ENCODE measurements at regions not wholly inside any gene's neighbourhood (a gene's known extent, or its start where the extent isn't known, plus 50 kb on each side); places are given as distances from the start of the nearest gene placed in this dataset.

GRCh38 chr3:25044762-25045710, 383.0 kb upstream of the RARB start:
- Histone ChIP-seq H3K36me3 (ENCODE audit: control insufficient read depth, insufficient read depth, low read length) (no peaks in the 10 kb centered on the region), H4K8ac (ENCODE audit: low read depth in 2 of 2, low read length in 2 of 2) (no peak overlapping the region), H2AK5ac (ENCODE audit: low read depth, low read length) (no peak overlapping the region), H3K4me2 (ENCODE audit: low read depth, low read length) (no peak overlapping the region), H3K27ac (ENCODE audit: insufficient read depth, low read length) (no peak overlapping the region), H2AK9ac (replicated peaks; ENCODE audit: low read depth, low read length, poor library complexity) (no peak overlapping the region), H3K18ac (ENCODE audit: low read depth, low read length) (no peak overlapping the region), H3K4me1 (ENCODE audit: control insufficient read depth, insufficient read depth, low read length) (no peaks in the 10 kb centered on the region), H3K14ac (replicated peaks; ENCODE audit: low read depth, low read length) (no peak overlapping the region), H2BK15ac (ENCODE audit: low read depth, low read length) (no peak overlapping the region), H4K5ac (ENCODE audit: low read depth, low read length) (no peak overlapping the region), H3K79me1 (ENCODE audit: low read depth in 1 of 2, low read length in 2 of 2) (no peaks in the 10 kb centered on the region), H3K9ac (ENCODE audit: low read depth, low read length) (no peak overlapping the region), H3K4me3 (ENCODE audit: insufficient read depth, low read depth, low read length) (no peak overlapping the region), H3K4ac (ENCODE audit: low read depth, low read length) (no peak overlapping the region), H2BK20ac (ENCODE audit: low read depth, low read length) (no peak overlapping the region), H2BK120ac (ENCODE audit: low read depth, low read length) (no peak overlapping the region), H2AFZ (replicated peaks; ENCODE audit: low read length, poor library complexity) (no peak overlapping the region), H4K91ac (ENCODE audit: insufficient read depth, low read depth, low read length) (no peak overlapping the region), H3K9me1 (ENCODE audit: insufficient read depth, low read length) (no peaks in the 10 kb centered on the region), H3K23ac (ENCODE audit: low read depth, low read length) (no peak overlapping the region), H4K20me1 (ENCODE audit: insufficient read depth, low read length) (no peaks in the 10 kb centered on the region), H3K9me3 (ENCODE audit: control insufficient read depth, insufficient read depth, low read length) (no peaks in the 10 kb centered on the region), H3K27me3 (ENCODE audit: control insufficient read depth, insufficient read depth, low read length) (no peaks in the 10 kb centered on the region), H2BK5ac (ENCODE audit: low read depth, low read length, poor library complexity, severe bottlenecking) (no peak overlapping the region), H3K56ac (ENCODE audit: extremely low read depth, insufficient read depth, low read length) (no peak overlapping the region)
- in situ Hi-C loops (cut with MboI; ENCODE audit: low sequenced_read_pairs) (no loop called here), intact Hi-C loops (cut with micrococcal nuclease) (no loop called here), dilution Hi-C loops (cut with HindIII; ENCODE audit: low sequenced_read_pairs, unreplicated experiment) (no loop called here)
- no TSS peak for BruUV-seq (replicated peaks)
- DNase-seq: no peak
- ATAC-seq (ENCODE audit: low read depth): no peak
- CTCF ChIA-PET: no interaction called here
- no CpG with 5 or more reads among the region's 7 CpGs for WGBS, 2 experiments (ENCODE audit: extremely low coverage in 2 of 2, insufficient read length in 1 of 2)
- POLR2A ChIA-PET (ENCODE audit: unreplicated experiment): no interaction called here
- no peak for TF ChIP-seq CTCF (conservative IDR thresholded peaks at IDR 0.05; ENCODE audit: low read depth, low read length)
- no peak for TF ChIP-seq RFX5 (IDR thresholded peaks at IDR 0.05; ENCODE audit: low read depth, low read length)
- TF ChIP-seq SMC3 (IDR thresholded peaks at IDR 0.05; ENCODE audit: low read depth, low read length): no peak
- no peak for TF ChIP-seq MAFK (IDR thresholded peaks at IDR 0.05; ENCODE audit: low read depth, low read length)
- TF ChIP-seq NFE2L2 (IDR thresholded peaks at IDR 0.05; ENCODE audit: low read depth, low read length): no peak
- TF ChIP-seq BHLHE40 (IDR thresholded peaks at IDR 0.05; ENCODE audit: low read depth, low read length): no peak
- TF ChIP-seq MXI1 (IDR thresholded peaks at IDR 0.05; ENCODE audit: borderline replicate concordance, low read depth, low read length): no peak
- TF ChIP-seq FOS (IDR thresholded peaks at IDR 0.05; ENCODE audit: low read depth, low read length): no peak
- TF ChIP-seq CEBPB (IDR thresholded peaks at IDR 0.05; ENCODE audit: low read depth, low read length): no peak
- no peak for TF ChIP-seq RCOR1 (IDR thresholded peaks at IDR 0.05; ENCODE audit: insufficient replicate concordance, low read length)
- TF ChIP-seq, protein P1, sequence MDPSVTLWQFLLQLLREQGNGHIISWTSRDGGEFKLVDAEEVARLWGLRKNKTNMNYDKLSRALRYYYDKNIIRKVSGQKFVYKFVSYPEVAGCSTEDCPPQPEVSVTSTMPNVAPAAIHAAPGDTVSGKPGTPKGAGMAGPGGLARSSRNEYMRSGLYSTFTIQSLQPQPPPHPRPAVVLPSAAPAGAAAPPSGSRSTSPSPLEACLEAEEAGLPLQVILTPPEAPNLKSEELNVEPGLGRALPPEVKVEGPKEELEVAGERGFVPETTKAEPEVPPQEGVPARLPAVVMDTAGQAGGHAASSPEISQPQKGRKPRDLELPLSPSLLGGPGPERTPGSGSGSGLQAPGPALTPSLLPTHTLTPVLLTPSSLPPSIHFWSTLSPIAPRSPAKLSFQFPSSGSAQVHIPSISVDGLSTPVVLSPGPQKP (IDR thresholded peaks at IDR 0.05; ENCODE audit: borderline replicate concordance, low read depth, low read length): no peak
- TF ChIP-seq CHD1 (IDR thresholded peaks at IDR 0.05; ENCODE audit: low read depth, low read length): no peak
- TF ChIP-seq MAZ (IDR thresholded peaks at IDR 0.05; ENCODE audit: borderline replicate concordance, low read depth, low read length): no peak
- TF ChIP-seq, protein P2, sequence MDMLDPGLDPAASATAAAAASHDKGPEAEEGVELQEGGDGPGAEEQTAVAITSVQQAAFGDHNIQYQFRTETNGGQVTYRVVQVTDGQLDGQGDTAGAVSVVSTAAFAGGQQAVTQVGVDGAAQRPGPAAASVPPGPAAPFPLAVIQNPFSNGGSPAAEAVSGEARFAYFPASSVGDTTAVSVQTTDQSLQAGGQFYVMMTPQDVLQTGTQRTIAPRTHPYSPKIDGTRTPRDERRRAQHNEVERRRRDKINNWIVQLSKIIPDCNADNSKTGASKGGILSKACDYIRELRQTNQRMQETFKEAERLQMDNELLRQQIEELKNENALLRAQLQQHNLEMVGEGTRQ (IDR thresholded peaks at IDR 0.05; ENCODE audit: low read depth, low read length): no peak
- no peak for TF ChIP-seq POLR2A (IDR thresholded peaks at IDR 0.05; ENCODE audit: low read depth, low read length)
